Epithelial cell of esophagus (primary cell): ENCODE measurements at regions not wholly inside any gene's neighbourhood (a gene's known extent, or its start where the extent isn't known, plus 50 kb on each side); places are given as distances from the start of the nearest gene placed in this dataset.

Experiments
- DNase-seq: peaks from one replicate; pipeline ENCODE4 v3.0.0; 2010; ENCODE audit warnings: low read depth
- H3K4me3 ChIP-seq: 2 replicates; pipeline ENCODE4 v1.5.1; 2011; ENCODE audit warnings: mild to moderate bottlenecking, low read length, control low read depth
- TF ChIP-seq, protein P1 (sequence below): IDR thresholded peaks from 2 replicates; pipeline ENCODE4 v1.5.1; 2011; ENCODE audit warnings: low read depth, mild to moderate bottlenecking, low read length, control low read depth, inconsistent platforms; ENCODE audit not compliant: insufficient read depth; ENCODE audit errors: missing control alignments

GRCh38 chr6:166745801-166746668 is 119.0 kb upstream of the RPS6KA2 start:
- TF ChIP-seq, protein P1, sequence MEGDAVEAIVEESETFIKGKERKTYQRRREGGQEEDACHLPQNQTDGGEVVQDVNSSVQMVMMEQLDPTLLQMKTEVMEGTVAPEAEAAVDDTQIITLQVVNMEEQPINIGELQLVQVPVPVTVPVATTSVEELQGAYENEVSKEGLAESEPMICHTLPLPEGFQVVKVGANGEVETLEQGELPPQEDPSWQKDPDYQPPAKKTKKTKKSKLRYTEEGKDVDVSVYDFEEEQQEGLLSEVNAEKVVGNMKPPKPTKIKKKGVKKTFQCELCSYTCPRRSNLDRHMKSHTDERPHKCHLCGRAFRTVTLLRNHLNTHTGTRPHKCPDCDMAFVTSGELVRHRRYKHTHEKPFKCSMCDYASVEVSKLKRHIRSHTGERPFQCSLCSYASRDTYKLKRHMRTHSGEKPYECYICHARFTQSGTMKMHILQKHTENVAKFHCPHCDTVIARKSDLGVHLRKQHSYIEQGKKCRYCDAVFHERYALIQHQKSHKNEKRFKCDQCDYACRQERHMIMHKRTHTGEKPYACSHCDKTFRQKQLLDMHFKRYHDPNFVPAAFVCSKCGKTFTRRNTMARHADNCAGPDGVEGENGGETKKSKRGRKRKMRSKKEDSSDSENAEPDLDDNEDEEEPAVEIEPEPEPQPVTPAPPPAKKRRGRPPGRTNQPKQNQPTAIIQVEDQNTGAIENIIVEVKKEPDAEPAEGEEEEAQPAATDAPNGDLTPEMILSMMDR = no peak
- no peak for DNase-seq
- H3K4me3 ChIP-seq = no peak overlapping the region

- TF ChIP-seq, protein P1 = no peak
- no peak overlapping the region for H3K4me3 ChIP-seq
- DNase-seq = no peak
These were observed 117.4 kb upstream of the RPS6KA2 start for GRCh38 chr6:166744223-166745134.

GRCh38 chr6:166743406-166744222 is 116.6 kb upstream of the RPS6KA2 start:
- no peak for DNase-seq
- no peak overlapping the region for H3K4me3 ChIP-seq
- TF ChIP-seq, protein P1 = no peak

- no peak for DNase-seq
- no peak overlapping the region for H3K4me3 ChIP-seq
- TF ChIP-seq, protein P1 = no peak
These were observed 115.9 kb upstream of the RPS6KA2 start for GRCh38 chr6:166742981-166743380.

DNA sequence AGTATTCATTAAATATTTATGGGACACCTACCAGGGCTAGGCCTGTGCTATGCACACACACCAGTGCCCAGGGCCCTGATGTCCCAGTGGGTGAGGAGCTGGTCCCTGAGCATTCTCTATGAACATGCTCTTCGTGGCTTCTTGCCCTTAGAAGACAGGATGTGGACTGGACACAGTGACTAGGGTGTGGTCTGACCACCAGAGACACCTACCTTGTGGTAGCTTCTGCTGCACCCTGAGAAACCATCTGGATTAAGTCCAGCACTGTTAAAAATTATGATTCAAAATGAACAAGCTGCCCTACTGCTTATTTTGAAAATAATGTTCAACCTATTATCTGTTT is 112.9 kb upstream of the RPS6KA2 start:
- H3K4me3 ChIP-seq = no peak overlapping the region
- TF ChIP-seq, protein P1 = no peak
- no peak for DNase-seq

DNA sequence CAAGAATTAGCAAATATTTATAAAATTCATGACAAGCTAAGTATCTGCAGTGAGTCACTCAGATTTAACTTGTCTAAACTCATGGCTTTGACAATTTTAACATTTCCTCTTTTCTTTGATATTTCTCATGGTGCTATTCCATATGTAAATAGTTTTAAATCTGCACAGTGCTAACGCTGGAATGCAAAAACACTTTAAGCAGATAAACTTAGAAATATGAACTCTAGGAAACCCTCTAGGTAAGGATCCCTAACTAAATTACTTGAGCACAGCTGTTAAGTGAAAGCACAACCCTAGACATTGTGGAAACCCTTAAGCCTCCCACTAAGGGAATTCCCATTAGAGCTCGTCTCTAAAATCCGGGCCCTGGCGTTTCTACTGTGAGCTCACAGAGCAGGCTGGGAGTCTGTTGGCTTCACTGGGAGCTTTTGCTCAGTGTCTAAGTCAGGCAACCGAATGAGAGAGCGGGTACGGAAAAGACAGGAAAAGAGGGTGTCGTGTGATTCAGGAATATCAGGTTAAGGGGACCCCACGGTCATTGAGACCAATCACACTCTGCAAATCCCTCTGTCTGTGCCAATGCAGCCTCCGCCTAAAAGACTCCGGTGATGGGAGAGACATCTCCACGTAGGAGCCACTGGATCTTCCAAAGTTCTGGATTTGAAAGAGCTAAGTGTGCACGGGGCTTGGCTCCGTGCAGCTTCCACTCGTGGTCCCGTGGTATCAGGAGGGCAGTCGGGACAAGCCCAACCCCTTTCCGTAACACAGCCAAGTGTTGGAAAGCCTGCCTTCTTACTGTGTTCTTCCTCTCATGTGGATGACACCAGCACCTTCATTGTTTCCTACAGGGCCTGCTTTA is 112.3 kb upstream of the RPS6KA2 start:
- DNase-seq = no peak
- TF ChIP-seq, protein P1 = no peak
- H3K4me3 ChIP-seq = no peak overlapping the region
